ENCODE measurements at regions not wholly inside any gene's neighbourhood (a gene's known extent, or its start where the extent isn't known, plus 50 kb on each side); places are given as distances from the start of the nearest gene placed in this dataset.

- intact Hi-C loops (cut with DNase I): loop anchor here (10.0 kb wide), 3 partner anchors 412 to 1188 kb away; no protein-coding TSS in a partner anchor
- peak; percentile 69 to 96 (median 84) for DNase-seq
Observed at GRCh38 chr2:128736689-128737545, 418.2 kb upstream of the HS6ST1 start.

- DNase-seq: no peak
- intact Hi-C loops (cut with DNase I): loop anchor here (10.0 kb wide), 3 partner anchors 413 to 1187 kb away; no protein-coding TSS in a partner anchor
Observed at GRCh38 chr2:128737546-128737826, 418.8 kb upstream of the HS6ST1 start.

GRCh38 chr2:128738446-128739110 is 419.9 kb upstream of the HS6ST1 start:
- intact Hi-C loops (cut with DNase I): loop anchor here (10.0 kb wide), 3 partner anchors 414 to 1186 kb away; no protein-coding TSS in a partner anchor

GRCh38 chr2:128742467-128742866 is 423.8 kb upstream of the HS6ST1 start:
- intact Hi-C loops (cut with DNase I): no loop called here
- DNase-seq: no peak

More at GRCh38 chr2:128738446-128739110, 419.9 kb upstream of the HS6ST1 start:
- no peak for DNase-seq

- intact Hi-C loops (cut with DNase I): no loop called here
- DNase-seq: no peak
Observed at GRCh38 chr2:128745946-128746345, 427.3 kb upstream of the HS6ST1 start.

- intact Hi-C loops (cut with DNase I): no loop called here
- DNase-seq: no peak
Observed at GRCh38 chr2:128746356-128746755, 427.7 kb upstream of the HS6ST1 start.

GRCh38 chr2:128748336-128748735 is 429.7 kb upstream of the HS6ST1 start:
- intact Hi-C loops (cut with DNase I): no loop called here
- peak in 1 of 10 donors; percentile 48 for DNase-seq

GRCh38 chr2:128748835-128749605 is 430.4 kb upstream of the HS6ST1 start:
- no peak for DNase-seq
- intact Hi-C loops (cut with DNase I): no loop called here

GRCh38 chr2:128750328-128751165 is 431.9 kb upstream of the HS6ST1 start:
- intact Hi-C loops (cut with DNase I): no loop called here
- DNase-seq: peak in 1 of 10 donors; percentile 48

- intact Hi-C loops (cut with DNase I): no loop called here
- no peak for DNase-seq
Observed at GRCh38 chr2:128751746-128752145, 433.1 kb upstream of the HS6ST1 start.

- intact Hi-C loops (cut with DNase I): no loop called here
- DNase-seq: peak in 1 of 10 donors; percentile 47
Observed at GRCh38 chr2:128752691-128753263, 434.1 kb upstream of the HS6ST1 start.

GRCh38 chr2:128753321-128753720 is 434.7 kb upstream of the HS6ST1 start:
- DNase-seq: no peak
- intact Hi-C loops (cut with DNase I): no loop called here

- DNase-seq: no peak
- intact Hi-C loops (cut with DNase I): loop anchor here (2.0 kb wide), 1 partner anchor 45 kb away; no protein-coding TSS in a partner anchor
Observed at GRCh38 chr2:128753800-128754199, 435.1 kb upstream of the HS6ST1 start.

- intact Hi-C loops (cut with DNase I): loop anchor here (2.0 kb wide), 1 partner anchor 45 kb away; no protein-coding TSS in a partner anchor
- DNase-seq: peak in 8 of 10 donors; percentile 50 to 92 (median 65)
Observed at GRCh38 chr2:128754246-128754724, 435.6 kb upstream of the HS6ST1 start.

GRCh38 chr2:128755695-128756364 is 437.2 kb upstream of the HS6ST1 start:
- DNase-seq: peak in 1 of 10 donors; percentile 32
- intact Hi-C loops (cut with DNase I): loop anchor here (2.0 kb wide), 1 partner anchor 43 kb away; no protein-coding TSS in a partner anchor

- peak in 1 of 10 donors; percentile 44 for DNase-seq
Observed at GRCh38 chr2:128756365-128756717, 437.7 kb upstream of the HS6ST1 start.

GRCh38 chr2:128765811-128766210 is 447.1 kb upstream of the HS6ST1 start:
- DNase-seq: no peak

More at GRCh38 chr2:128756365-128756717, 437.7 kb upstream of the HS6ST1 start:
- intact Hi-C loops (cut with DNase I): no loop called here

GRCh38 chr2:128768041-128768440 is 449.4 kb upstream of the HS6ST1 start:
- intact Hi-C loops (cut with DNase I): no loop called here
- DNase-seq: no peak

More at GRCh38 chr2:128765811-128766210, 447.1 kb upstream of the HS6ST1 start:
- intact Hi-C loops (cut with DNase I): no loop called here

Data from posterior cingulate gyrus (tissue), 11 donors.